ENCODE measurements at regions not wholly inside any gene's neighbourhood (a gene's known extent, or its start where the extent isn't known, plus 50 kb on each side); places are given as distances from the start of the nearest gene placed in this dataset.

GRCh38 chr18:24770311-24771024 is 310.0 kb downstream of the HRH4 start:
- Mint-ChIP-seq H3K27me3 (ENCODE audit: insufficient read depth) (peaks cover 3% of the 10 kb centered on the region; the same call in 1 of the 2 replicates), H3K9me3 (peaks cover 21% of the 10 kb centered on the region), H3K4me1 (ENCODE audit: low read depth) (no peaks in the 10 kb centered on the region), H3K4me3 (no peak overlapping the region), H3K36me3 (ENCODE audit: low read depth) (peaks cover 7% of the 10 kb centered on the region; the same call in 1 of the 2 replicates), H3K27ac (no peak overlapping the region)
- TF ChIP-seq, protein P1, sequence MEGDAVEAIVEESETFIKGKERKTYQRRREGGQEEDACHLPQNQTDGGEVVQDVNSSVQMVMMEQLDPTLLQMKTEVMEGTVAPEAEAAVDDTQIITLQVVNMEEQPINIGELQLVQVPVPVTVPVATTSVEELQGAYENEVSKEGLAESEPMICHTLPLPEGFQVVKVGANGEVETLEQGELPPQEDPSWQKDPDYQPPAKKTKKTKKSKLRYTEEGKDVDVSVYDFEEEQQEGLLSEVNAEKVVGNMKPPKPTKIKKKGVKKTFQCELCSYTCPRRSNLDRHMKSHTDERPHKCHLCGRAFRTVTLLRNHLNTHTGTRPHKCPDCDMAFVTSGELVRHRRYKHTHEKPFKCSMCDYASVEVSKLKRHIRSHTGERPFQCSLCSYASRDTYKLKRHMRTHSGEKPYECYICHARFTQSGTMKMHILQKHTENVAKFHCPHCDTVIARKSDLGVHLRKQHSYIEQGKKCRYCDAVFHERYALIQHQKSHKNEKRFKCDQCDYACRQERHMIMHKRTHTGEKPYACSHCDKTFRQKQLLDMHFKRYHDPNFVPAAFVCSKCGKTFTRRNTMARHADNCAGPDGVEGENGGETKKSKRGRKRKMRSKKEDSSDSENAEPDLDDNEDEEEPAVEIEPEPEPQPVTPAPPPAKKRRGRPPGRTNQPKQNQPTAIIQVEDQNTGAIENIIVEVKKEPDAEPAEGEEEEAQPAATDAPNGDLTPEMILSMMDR (IDR thresholded peaks at IDR 0.05), result no peak
- no peak for DNase-seq

DNA sequence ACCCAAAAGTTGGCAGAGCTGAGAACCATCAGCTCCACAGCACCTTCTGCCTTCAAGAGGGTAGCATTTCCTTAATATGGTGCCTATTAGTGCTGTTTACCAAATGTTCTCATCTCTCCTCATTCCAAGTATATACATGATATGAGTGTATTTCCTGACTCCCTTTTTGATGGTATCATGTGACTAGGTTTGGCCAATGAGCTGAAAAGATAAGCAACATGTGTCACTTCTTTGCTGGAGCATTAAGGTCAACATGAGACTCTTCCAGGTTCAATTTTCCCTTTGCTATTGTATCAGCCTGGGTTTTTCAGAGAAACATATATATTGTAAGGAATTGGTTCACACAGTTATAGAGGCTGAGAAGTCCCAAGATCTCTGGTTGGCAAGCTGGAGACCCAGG is 310.9 kb downstream of the HRH4 start:
- Mint-ChIP-seq H3K27ac (no peak overlapping the region), H3K4me3 (no peak overlapping the region), H3K4me1 (ENCODE audit: low read depth) (no peaks in the 10 kb centered on the region), H3K27me3 (ENCODE audit: insufficient read depth) (peaks cover 3% of the 10 kb centered on the region; the same call in 1 of the 2 replicates), H3K36me3 (ENCODE audit: low read depth) (peaks cover 7% of the 10 kb centered on the region; the same call in 1 of the 2 replicates), H3K9me3 (peaks cover 21% of the 10 kb centered on the region)
- TF ChIP-seq, protein P1 (IDR thresholded peaks at IDR 0.05), result no peak
- DNase-seq, result no peak

- peaks cover 14% of the 10 kb centered on the region for H3K9me3 Mint-ChIP-seq
- no peaks in the 10 kb centered on the region for H3K27me3 Mint-ChIP-seq (ENCODE audit: insufficient read depth)
- no peak for DNase-seq
- H3K27ac Mint-ChIP-seq, result no peak overlapping the region
- H3K4me1 Mint-ChIP-seq (ENCODE audit: low read depth), result no peaks in the 10 kb centered on the region
- TF ChIP-seq, protein P1 (IDR thresholded peaks at IDR 0.05), result no peak
- no peak overlapping the region for H3K4me3 Mint-ChIP-seq
- peaks cover 7% of the 10 kb centered on the region; the same call in 1 of the 2 replicates for H3K36me3 Mint-ChIP-seq (ENCODE audit: low read depth)
These were observed 312.7 kb downstream of the HRH4 start for GRCh38 chr18:24773101-24773500.

DNA sequence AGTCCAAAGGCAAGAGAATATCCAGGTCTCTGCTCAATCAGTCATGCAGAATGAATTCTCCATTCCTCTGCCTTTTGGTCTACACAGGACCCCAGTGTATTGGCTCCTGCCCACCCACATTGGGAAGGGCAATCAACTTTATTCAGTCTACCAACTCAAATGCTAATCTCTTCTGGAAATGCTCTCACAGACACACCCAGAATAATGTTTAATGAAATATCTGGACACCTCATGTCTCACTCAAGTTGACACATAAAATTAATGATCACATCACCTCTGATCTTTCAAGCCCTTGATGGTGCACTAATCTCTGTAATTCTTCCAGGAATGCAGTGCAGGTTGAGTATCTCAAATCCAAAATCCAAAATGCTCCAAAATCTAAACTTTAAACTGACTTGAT is 315.6 kb downstream of the HRH4 start:
- Mint-ChIP-seq H3K27me3 (ENCODE audit: insufficient read depth) (no peaks in the 10 kb centered on the region), H3K27ac (no peak overlapping the region), H3K4me1 (ENCODE audit: low read depth) (no peaks in the 10 kb centered on the region), H3K4me3 (no peak overlapping the region), H3K36me3 (ENCODE audit: low read depth) (no peaks in the 10 kb centered on the region), H3K9me3 (no peaks in the 10 kb centered on the region; the same call in 1 of the 2 replicates)
- no peak for DNase-seq
- TF ChIP-seq, protein P1 (IDR thresholded peaks at IDR 0.05), result no peak

GRCh38 chr18:24778810-24779418 is 318.5 kb downstream of the HRH4 start:
- H3K4me3 Mint-ChIP-seq, result no peak overlapping the region
- H3K36me3 Mint-ChIP-seq (ENCODE audit: low read depth), result no peaks in the 10 kb centered on the region
- DNase-seq, result no peak
- no peaks in the 10 kb centered on the region for H3K4me1 Mint-ChIP-seq (ENCODE audit: low read depth)
- TF ChIP-seq, protein P1 (IDR thresholded peaks at IDR 0.05), result no peak
- no peak overlapping the region for H3K27ac Mint-ChIP-seq
- H3K9me3 Mint-ChIP-seq, result peaks cover 3% of the 10 kb centered on the region
- no peaks in the 10 kb centered on the region for H3K27me3 Mint-ChIP-seq (ENCODE audit: insufficient read depth)

All from HFFc6 (cell line).